Posterior vena cava (tissue), 2 donors: ENCODE measurements at regions not wholly inside any gene's neighbourhood (a gene's known extent, or its start where the extent isn't known, plus 50 kb on each side); places are given as distances from the start of the nearest gene placed in this dataset.
A peak's percentile ranks its signal among the peaks of the same experiment; 100 is the strongest.

Experiments used
- DNase-seq: peaks from one replicate; pipeline ENCODE4 v3.0.0-alpha.2; 2020; ENCODE audit warnings: low spot score
- intact Hi-C, 2 donors: fragments of 100-400 bp; cut with DNase I; formaldehyde crosslinking; loops; one replicate each; pipeline versions ENCODE4 v1.14.1 to v1.14.2; 2022 to 2023
- donor health status: DM: yes; HTN: yes; CAD: no.
- donor health status: DM: yes; HTN: yes; CAD: no.

DNA sequence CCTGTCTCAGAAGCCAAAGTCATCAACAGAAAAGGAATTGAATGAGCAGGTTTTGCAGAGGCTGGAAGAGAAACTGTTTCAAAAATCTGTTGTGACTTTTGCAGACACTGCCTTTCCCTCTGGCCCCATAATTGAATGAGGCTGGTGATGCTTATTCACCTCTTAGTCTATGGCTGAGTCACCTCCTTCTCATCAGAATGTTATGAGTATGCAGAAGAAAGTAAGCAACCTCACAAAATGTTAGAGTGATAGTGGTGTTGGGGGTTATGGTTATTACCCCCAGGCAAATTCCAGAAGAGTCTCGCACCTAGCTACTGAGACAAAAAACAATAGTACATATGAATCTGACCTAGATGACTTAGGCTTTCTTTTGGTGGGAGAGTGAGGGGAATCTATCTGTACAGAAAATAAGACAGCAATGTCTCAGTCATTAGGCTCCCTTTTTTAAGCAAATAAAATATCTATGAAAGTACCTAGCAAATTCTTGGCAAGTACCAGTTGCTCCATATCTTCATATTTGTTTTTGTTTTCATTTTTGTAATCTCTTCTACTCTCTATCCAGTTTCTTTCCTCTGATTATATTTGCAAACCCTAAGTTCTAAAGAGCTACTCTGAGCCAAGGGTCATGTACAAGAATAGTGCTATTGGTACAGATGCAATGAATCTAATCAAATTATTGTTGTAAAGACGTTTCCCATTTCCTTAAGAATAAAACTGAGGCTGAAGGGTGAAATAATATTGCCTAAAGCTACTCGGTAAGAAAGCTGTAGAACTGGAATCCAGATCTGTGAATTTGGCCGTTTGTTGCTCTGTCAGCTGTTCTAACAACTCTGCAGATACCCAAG, 498.1 kb upstream of the TNC start:
- DNase-seq: no peak
- intact Hi-C loops: no loop called here

DNA sequence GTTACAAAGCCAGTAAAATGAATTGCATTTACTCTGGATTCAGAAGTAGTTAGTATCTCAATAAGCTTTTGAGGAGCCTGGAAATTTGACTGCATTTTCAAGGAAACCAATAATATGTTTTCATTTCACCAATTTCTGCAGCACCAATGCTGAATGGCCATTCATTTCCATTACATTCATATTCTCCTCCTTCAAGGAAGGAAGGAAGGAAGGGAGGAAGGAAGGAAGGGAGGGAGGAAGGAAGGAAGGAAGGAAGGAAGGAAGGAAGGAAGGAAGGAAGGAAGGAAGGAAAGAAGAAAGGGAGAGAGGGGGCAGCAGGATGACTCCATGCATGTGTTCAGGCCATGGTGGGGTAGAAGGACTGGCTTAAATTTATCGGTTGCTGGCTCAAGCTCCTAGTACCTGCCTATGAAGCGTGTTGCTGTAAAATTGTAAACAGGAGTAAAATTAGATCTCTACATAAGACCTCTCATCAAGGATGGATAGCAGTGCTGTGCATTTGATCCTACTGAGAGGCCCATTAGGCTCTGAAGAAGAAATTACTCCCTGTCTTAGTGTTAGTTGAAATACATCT, 498.8 kb upstream of the TNC start:
- no peak for DNase-seq
- intact Hi-C loops: no loop called here

DNA sequence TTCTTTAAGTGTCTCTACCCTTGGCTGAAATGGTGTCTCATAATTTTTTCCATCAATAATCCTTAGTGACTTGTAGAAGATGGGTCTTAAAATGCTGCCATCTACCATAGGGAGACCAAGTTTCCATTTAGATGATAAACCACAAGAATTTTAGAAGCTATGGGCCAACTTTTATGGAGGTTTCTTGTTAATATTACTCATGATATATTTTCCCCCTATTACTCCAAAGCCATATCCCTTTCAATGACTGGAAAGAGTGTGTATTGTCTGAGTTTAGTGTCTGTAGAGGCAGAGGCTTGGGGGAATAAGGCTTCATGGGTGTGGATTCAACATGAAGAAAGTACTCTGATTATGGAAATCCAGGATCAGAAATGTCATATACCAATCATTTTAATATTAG, 507.3 kb upstream of the TNC start:
- intact Hi-C loops: no loop called here
- no peak for DNase-seq

DNA sequence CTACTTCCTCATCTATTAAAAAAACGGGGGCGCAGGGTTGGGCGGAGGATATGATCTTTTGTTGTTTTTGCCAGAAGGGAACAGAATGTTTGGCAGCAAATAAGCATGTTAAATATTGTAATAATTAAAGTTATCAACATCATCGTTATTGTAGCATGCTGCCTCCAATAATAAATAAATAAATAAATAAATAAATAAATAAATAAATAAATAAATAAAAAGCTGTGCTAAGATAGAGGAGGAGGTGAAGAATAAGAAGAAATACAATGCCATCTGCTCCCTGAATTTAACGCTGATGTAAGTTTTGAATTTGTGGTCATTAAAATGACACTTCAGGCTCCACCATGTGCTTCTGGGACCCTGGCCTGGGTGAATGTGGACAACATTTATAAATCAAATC, 508.0 kb upstream of the TNC start:
- no peak for DNase-seq
- intact Hi-C loops: no loop called here

DNA sequence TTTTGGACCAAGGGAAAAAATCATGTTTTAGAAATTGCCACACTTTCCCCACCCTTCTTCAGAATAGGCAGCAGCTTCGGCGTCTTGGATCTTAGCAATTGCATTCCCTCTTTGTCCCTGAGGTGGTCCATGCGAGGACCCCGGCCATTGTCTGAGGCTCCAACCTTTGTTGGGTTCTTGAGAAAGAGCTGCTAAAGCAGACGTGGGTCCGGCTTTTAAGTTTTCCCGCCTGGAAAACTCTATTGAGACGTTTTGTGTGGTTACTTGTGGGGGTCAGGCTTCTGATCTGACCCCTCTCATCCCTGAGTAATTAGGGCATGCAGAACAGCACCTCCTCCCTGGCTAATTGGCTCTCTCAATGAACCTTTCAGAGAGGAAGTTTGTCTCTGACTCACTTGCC, 509.6 kb upstream of the TNC start:
- DNase-seq: no peak
- intact Hi-C loops: no loop called here

DNA sequence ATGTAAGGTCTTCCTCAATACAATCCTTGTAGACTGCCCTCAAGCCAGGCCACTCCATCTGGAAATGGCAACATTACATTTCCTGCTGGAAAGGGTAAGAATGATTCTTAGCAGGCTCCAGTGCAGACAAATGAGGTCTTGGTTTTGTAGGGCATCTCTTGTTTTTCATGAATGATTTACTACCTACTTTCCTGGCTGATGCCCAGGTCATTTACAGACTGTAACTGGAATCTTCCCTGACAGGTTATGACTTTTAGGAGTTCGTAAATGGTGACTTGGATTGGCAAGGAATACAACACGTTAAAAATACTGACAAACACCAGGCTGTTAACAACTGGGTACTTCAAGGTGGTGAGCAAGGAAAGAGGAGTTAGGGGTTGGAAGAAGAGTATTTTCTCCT, 510.5 kb upstream of the TNC start:
- intact Hi-C loops: no loop called here

DNA sequence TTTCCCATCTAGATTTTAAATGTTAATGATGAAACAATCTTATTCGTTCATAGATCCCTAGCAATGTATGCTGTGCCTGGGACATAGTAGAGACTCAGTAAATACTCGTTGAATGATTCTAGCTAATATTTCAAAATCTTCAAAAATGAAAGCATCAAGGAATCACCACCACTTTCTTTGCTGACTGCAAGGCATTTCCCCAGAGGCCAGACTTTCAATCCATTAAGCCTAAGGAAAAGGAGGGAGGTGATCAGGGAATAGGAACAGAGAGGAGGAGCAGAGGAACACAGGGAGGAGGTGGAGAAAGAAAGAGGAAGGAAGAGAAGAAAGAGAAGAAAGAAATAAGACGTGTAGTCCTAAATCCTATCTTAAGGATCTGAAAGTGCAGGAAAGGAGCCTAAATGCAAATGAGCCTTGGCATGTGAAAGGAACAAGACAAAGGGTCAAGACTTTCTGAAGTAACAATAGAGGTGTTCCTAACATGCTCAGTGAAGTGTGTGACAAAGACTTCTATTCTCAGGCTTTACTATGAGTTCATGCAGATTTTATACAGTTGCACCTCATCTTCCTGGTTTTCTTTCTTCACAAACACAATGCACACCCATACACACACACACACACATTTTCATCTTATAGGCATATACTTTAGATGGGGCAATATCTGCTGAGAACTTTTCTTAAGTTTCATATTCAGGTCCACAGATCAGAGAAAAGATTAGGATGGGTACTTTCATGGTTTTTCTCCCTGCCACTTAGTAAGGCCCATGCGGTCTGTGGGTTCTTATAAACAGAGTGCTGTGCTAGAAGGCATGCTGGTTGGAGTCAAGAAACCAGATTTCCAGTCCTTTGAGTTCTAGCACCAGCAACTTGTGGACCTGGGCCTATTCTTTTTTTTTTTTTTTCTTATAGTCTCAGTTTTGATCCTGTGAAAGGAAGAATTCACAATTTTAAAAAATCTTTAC, 512.2 kb upstream of the TNC start:
- DNase-seq: no peak
- intact Hi-C loops: no loop called here

More for the DNA sequence above, 510.5 kb upstream of the TNC start:
- no peak for DNase-seq

DNA sequence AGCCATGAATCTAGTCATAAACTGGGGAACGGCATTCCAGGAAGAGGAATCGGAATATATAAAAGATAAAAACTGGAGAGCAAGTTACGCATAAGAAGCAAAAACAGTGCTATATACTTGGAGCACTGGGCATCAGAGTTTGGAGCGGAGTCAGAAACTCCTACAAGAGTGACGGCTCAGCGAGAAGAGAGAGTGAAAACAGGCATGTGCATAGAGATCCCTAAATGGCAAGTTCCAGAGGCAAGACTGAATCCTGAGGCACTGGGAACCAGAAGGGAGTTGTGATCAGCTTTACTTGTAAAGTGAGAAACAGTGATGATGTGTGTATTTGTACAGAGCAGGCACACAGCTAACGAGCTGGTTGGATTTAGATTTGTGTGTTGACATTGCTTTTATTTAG, 514.4 kb upstream of the TNC start:
- intact Hi-C loops: no loop called here
- DNase-seq: no peak

DNA sequence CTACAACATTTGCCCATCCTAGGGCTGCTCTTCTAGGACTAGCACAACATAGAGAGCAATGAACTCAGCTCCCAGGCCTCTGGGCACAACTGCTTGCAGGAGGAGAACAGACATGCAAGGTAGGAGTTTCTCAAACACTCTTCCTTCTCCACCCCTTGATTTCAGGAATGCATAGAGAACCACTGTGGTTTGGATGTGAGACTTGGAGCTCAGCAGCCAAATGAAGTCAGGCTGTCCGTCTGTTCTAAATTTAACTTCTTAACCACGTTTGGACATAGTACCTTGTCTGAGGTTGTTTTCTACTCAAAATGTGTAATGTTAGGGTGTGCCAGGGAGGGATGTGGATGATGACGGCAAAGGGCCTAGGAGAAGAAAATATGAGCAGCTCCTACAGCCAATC, 515.1 kb upstream of the TNC start:
- intact Hi-C loops: no loop called here

DNA sequence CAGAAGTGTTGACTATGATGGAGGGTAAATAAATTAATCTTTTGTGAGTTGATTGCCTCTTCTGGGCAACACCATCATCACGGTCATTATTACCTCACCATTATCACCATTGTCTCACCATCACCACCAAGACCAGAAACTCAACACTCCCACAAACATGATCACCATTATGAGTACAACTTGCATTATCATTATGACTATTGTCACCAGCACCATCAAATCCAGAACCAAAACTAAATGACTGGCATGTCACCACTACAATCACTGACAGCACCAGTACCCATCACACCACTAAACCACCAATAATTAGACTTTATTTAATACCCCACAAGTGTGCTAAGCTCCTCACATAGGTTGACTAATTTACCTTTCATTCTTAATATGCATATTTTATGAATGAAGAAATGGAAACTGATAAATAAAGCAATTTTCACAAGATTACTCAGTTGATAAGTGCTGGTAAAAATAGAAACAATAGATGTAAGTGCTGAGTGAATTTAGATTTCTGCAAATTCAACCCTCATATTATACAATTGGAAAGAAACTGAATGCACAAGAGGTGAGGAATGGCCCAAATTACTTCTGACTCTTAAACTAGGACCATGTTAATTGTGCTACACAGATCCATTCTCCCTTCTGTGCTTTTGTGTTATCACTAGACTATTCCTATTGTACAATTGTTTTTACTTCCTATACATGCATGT, 517.8 kb upstream of the PAPPA start:
- intact Hi-C loops: no loop called here
- no peak for DNase-seq

More for the DNA sequence above, 515.1 kb upstream of the TNC start:
- DNase-seq: no peak

DNA sequence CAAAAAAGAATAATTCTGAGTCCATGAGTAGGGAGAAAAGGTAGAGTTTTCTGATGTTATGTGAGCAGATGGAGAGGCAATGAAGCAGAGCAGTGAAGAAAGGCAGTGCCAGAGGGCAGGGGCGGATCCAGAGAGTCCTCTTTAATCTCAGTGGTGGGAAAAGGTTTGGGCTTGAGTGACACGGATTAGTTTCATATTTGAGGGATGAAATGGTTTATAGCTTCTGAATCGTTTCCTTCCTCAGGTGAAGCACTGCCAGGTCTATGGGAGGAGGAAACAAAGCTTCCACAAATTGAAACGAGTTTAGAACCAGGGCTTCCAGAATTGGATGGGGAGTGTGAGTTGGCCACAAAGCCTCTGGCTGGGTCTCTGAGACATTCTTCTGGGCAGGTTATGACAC, 517.0 kb upstream of the PAPPA start:
- intact Hi-C loops: no loop called here
- DNase-seq: no peak

DNA sequence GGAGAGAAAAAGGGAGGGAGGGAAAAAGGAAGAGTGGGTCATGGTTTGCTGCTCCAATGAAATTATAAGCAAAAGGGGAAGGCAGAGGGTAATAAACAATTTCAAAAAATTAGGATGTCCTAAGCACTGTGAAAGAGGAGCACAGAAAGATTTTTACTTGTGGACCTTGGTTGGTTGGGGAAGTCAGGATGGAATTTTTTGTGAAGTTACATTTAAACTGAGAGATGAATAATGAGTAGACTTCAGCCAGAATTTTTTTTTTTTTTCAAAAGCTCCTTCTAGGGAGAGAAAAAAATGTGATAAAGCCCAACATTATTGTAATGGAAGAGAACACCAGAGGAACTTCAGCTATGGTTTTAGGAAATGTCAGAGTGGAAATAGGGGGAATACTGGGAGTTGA, 515.9 kb upstream of the PAPPA start:
- no peak for DNase-seq
- intact Hi-C loops: no loop called here

DNA sequence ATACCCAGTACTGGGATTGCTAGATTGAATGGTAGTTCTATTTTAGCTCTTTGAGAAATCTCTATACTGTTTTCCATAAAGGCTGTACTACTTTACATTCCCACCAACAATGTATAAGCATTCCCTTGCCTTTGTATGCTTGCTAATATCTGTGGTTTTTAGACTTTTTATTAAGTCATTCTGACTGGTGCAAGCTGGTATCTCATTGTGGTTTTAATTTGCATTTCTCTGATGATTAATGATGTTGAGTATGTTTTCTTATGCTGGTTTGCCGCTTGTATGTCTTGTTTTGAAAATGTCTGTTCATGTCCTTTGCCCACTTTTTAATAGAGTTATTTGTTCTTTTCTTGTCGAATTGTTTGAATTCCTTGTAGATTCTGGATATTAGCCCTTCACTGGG, 512.7 kb upstream of the PAPPA start:
- no peak for DNase-seq
- intact Hi-C loops: no loop called here

DNA sequence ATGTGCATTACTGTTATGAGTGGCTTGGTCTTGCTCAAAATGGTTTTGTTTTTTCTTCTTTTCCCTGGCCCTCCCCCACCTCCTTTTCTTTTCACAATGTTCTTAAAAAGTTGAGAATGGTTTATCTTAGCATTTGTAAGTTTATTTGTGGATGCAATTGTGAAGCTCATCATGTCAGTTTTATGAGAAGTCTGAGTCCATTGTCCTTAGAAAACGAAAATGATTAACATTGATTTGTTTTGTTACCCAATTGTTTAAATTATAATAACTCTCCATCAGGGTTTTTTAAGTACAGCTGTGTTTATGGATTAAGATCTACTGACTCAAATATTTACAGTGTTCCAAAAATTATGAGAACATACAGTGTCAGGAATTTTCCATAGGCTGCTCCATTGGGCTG, 511.3 kb upstream of the PAPPA start:
- intact Hi-C loops: no loop called here
- no peak for DNase-seq

DNA sequence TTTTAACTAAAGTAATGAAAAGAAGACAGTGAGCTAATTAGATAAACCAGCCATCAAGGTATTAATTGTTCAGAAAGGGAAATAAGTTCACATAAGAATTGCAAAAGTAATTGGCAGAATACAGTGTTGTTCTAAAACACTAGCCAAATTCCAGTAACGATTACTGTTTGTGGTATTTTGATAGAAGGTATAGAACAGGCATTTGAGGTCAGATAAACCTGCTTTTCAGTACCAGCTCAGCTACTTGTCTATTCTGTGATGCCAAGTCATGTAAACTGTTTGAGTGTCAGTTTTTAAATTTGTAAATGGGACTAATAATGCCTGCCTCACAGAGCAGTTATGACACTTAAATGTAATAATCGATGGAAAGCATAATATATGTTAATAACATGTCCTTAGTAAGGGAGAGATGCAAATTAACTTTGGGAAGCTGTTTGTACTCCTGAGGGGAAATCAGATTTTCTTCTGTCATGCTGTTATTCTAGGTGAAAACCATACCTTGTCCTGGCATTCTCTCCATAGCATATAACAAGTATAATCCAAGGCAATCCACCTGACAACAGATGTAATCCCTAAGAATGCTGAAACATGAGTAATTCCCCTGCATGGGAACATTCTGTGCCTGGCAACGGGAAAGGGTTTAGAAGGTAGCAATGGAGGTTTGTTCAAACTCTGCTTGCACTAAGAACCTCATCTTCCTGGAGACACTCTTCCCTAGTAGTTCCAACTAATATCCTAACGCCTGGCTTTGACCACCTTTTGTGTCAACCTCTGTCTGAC, 509.5 kb upstream of the PAPPA start:
- intact Hi-C loops: no loop called here
- no peak for DNase-seq

DNA sequence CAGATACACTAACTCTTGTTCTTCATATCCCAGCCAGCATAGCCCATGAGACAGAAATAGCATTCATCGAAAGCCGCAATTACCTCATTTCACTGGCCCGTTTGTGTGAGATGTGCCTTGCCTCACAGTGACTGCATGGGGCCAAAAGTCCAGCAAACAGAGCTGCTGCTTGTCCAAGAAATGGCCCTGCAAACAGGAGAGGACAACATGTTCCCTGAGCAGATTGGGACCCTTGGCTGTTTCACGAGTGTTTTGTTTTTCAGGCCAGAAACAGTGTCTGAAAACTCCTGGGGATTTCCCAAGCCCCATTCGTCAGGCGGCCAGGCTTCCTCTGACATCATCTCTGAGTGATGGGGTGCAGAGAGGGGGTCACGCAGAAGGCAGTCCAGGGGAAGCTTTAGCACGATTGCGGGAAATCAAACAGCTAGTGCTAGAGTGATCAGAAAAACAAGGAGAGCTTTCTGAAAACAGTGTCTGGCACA, 503.6 kb upstream of the PAPPA start:
- intact Hi-C loops: no loop called here

DNA sequence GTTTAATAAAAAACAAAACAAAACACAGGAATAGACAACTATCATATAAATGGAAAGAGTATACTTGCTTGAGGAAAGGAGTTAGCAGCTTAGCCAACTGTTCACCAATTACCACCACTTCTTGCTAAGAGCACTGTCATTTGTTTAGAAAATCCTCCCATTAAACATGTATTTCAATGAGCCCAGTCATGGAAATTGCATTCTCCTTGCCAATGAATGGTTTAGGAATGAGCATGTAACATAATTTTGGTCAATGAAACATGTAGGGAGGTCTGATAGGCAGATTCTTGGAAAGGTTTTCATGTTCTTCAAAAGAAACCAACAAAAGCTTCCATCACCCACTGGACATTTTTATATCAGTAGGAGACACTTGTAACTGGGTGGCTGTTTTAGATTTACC, 502.8 kb upstream of the PAPPA start:
- no peak for DNase-seq

More for the DNA sequence above, 503.6 kb upstream of the PAPPA start:
- peak; percentile 91 for DNase-seq

DNA sequence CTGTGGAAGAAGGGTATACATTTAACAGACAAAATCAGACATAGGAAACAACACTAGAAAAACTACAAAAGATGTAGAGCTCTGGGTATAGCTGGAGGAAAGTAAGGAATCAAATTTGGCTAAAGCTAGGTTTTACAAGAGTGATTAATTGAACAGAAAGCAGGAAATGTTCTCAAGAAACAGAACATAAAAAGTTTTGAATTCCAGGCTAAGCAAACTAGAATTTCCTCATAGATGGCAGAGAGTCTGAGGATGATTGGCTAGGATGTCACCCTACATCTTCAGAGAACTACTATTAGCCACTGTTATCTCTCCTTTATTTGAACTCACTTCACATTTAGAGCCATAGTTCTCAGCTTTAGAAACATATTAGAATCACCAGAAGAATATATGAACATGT, 502.1 kb upstream of the PAPPA start:
- no peak for DNase-seq
- intact Hi-C loops: no loop called here

More for the DNA sequence above, 502.8 kb upstream of the PAPPA start:
- intact Hi-C loops: no loop called here

DNA sequence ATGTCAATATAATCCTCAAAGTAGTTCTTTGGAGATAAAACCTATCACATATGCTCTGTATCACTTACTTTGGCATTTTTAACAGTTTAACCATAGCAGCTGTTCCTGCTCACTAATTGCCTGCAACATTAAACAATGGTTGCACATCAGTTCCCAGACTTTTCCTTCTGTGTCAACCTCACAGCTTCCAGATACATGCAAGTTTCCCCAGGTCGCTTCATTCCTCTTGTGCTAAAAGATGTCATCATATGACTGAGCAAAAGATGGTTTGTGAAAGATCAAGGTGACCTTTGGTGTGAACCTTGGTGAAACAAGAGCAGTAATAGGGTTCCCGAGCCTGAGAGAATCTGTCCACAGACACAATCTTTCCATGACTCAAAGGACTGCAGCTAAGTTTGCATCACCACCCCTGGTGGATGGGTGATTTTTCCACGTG, 500.4 kb upstream of the PAPPA start:
- no peak for DNase-seq

More for the DNA sequence above, 500.4 kb upstream of the PAPPA start:
- intact Hi-C loops: no loop called here
